Naive thymus-derived CD8-positive, alpha-beta T cell (primary cell): ENCODE measurements at regions not wholly inside any gene's neighbourhood (a gene's known extent, or its start where the extent isn't known, plus 50 kb on each side); places are given as distances from the start of the nearest gene placed in this dataset.

Experiments
- ATAC-seq, 2 donors: fragments of 150-1000 bp; cut with Tn5 transposase in 1 of 2; sonication (Bioruptor Pico), chemical (Tn5 transposase) in 1 of 2; 1 replicate in 1 of 2; 2 replicates in 1 of 2; pipeline ENCODE4 v1.10.0; 2021; ENCODE audit warnings: mild to moderate bottlenecking in 2 of 2, moderate library complexity in 2 of 2
- POLR2A ChIA-PET: fragments of 350-600 bp; sonication (Branson Sonifier 250); formaldehyde crosslinking; loops from one replicate; lab custom pipeline; 2021; ENCODE audit warnings: antibody characterized with exemption; lab: Charles Lee
- DNase-seq, 10 donors: peaks; one replicate each; pipeline versions ENCODE4 v3.0.0 to v3.0.0-alpha.2; 2020 to 2022
- H3K27ac Mint-ChIP-seq, 10 donors: one replicate each; pipeline ENCODE4 v1.8.0; 2020 to 2022; ENCODE audit warnings: mild to moderate bottlenecking in 10 of 10, mixed read lengths in 10 of 10, moderate library complexity in 4 of 10, inconsistent platforms in 1 of 10
- H3K27me3 Mint-ChIP-seq, 5 donors: one replicate each; pipeline ENCODE4 v1.8.0; 2021 to 2022; ENCODE audit warnings: mixed read lengths in 5 of 5
- H3K36me3 Mint-ChIP-seq, 3 donors: one replicate each; pipeline ENCODE4 v1.8.0; 2020 to 2022; ENCODE audit warnings: mixed read lengths in 3 of 3, mild to moderate bottlenecking in 2 of 3, inconsistent platforms in 1 of 3
- H3K4me1 Mint-ChIP-seq, 4 donors: one replicate each; pipeline ENCODE4 v1.8.0; 2021 to 2022; ENCODE audit warnings: mixed read lengths in 4 of 4
- H3K4me3 Mint-ChIP-seq, 10 donors: one replicate each; pipeline ENCODE4 v1.8.0; 2020 to 2022; ENCODE audit warnings: mild to moderate bottlenecking in 10 of 10, mixed read lengths in 10 of 10, moderate library complexity in 6 of 10, inconsistent platforms in 1 of 10
- H3K9me3 Mint-ChIP-seq, 9 donors: one replicate each; pipeline ENCODE4 v1.8.0; 2020 to 2022; ENCODE audit warnings: mixed read lengths in 9 of 9, mild to moderate bottlenecking in 3 of 9, inconsistent platforms in 1 of 9, moderate library complexity in 1 of 9

DNA sequence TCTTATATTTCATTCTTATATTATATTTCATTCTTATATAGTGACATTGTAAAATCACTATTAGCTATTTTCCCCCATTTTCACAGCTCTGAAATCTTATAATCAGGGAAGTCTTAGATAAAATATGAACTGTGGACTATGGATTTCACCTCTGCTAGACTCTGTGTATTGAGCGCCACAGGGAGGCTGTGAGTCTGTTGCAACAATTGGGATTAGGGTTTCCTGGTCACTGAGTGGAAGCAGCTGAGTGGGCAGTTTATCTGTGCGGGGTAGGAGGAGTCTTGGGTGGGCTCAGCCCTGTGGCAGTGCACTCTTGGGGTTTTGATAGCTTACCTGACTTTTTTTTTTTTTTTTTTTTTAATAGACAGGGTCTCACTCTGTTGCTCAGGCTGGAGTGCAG lies 249.5 kb downstream of the PTTG2 start:
- no peak for ATAC-seq
- Mint-ChIP-seq H3K27ac (no peak overlapping the region), H3K9me3 (peaks cover 0 to 7% (median 0%) of the 10 kb centered on the region in 9 donors)

GRCh38 chr4:38210396-38211114 lies 250.4 kb downstream of the PTTG2 start:
- peaks cover 0 to 11% (median 1%) of the 10 kb centered on the region in 9 donors for H3K9me3 Mint-ChIP-seq
- H3K4me3 Mint-ChIP-seq = no peak overlapping the region
- ATAC-seq (no peak), DNase-seq (no peak)
- H3K27me3 Mint-ChIP-seq = no peaks in the 10 kb centered on the region
- POLR2A ChIA-PET = no interaction called here
- H3K27ac Mint-ChIP-seq = no peak overlapping the region
- H3K36me3 Mint-ChIP-seq = peaks cover 0 to 10% (median 5%) of the 10 kb centered on the region in 3 donors
- H3K4me1 Mint-ChIP-seq = peaks cover 0 to 2% (median 0%) of the 10 kb centered on the region in 4 donors

More for the DNA sequence above, 249.5 kb downstream of the PTTG2 start:
- no peak overlapping the region for H3K4me3 Mint-ChIP-seq
- H3K4me1 Mint-ChIP-seq = peaks cover 0 to 2% (median 0%) of the 10 kb centered on the region in 4 donors
- H3K36me3 Mint-ChIP-seq = peaks cover 0 to 2% (median 0%) of the 10 kb centered on the region in 3 donors
- no peaks in the 10 kb centered on the region for H3K27me3 Mint-ChIP-seq
- DNase-seq = no peak
- POLR2A ChIA-PET = no interaction called here

DNA sequence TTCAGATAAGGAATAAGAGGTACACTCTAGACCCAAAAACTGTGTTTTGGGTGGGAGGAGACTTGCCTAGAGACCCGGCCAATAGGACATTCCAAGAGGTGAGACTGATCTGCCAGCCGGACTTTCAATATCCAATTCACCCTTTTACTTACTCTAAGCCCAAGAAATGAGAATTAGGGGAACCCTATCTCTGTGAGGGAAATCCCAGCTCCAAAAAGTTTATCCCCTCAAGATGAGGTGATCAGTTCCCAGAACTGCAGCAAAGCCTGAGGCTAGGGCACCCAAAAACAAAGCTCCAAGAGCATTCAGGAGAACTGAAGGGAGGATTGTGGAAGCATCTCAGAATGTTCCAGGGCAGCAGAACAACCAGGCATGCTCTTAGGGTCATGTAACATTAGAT lies 251.7 kb downstream of the PTTG2 start:
- Mint-ChIP-seq H3K36me3 (peaks cover 0 to 10% (median 5%) of the 10 kb centered on the region in 3 donors), H3K27me3 (no peaks in the 10 kb centered on the region), H3K4me3 (no peak overlapping the region), H3K4me1 (peaks cover 0 to 2% (median 0%) of the 10 kb centered on the region in 4 donors), H3K9me3 (peaks cover 0 to 11% (median 1%) of the 10 kb centered on the region in 9 donors), H3K27ac (no peak overlapping the region)
- ATAC-seq (no peak), DNase-seq (no peak)
- POLR2A ChIA-PET = no interaction called here

DNA sequence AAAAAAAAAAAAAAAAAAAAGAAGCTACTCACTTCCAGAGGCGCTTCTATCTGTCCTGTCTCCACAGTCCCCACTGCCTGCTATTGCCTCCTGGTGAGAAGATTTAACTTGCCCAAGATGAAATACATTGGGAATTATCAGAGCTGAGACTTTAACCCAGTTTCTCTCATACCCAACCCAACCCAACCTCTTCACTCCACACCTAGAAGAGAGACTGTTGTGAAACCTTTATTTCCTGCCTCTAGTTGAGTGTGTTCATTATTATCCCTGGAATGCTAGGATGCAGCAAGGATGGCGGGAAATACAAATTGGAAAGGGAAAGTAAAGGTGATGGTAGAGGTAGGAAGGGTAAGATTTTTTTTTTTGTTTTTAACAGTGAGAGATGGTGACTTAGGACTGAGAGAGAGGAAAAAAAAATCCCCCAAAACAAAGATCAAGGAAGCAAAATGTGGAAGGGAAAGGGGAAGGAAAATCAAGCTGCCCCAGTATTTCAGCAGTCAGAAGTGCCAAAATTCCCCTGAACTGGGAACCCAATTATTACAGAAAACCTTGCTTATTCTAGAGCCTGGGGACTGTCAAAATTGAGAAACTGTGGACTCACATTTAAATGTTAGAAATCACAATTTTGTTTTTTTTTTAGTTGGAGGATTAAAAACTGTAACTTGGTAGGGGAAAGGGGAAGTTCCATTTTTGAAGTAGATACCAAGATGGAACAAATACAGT lies 253.0 kb downstream of the PTTG2 start:
- Mint-ChIP-seq H3K27me3 (no peaks in the 10 kb centered on the region), H3K4me1 (peaks cover 0 to 2% (median 0%) of the 10 kb centered on the region in 4 donors), H3K9me3 (peaks cover 0 to 11% (median 0%) of the 10 kb centered on the region in 9 donors), H3K36me3 (peaks cover 0 to 10% (median 5%) of the 10 kb centered on the region in 3 donors), H3K4me3 (no peak overlapping the region), H3K27ac (no peak overlapping the region)
- no peak for ATAC-seq
- DNase-seq = no peak
- POLR2A ChIA-PET = no interaction called here

DNA sequence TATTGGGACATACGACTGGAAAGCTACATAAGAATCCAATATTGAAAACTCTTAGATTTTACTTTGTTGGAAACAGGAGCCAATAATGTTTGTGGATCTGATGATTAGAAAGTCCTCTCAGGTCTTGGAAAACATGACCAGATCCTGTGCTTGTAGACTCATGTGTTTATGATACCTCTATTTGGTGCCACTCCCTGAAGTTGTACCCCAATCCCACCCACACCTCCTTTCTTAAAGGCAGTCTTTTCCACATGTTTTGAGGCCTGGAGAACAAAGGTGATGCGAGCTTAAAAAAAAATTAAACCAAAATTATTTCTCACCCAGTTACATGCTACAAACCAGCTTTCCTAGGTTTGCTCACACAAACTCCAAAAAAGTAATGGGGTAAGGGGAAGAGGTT lies 262.7 kb downstream of the PTTG2 start:
- POLR2A ChIA-PET = no interaction called here
- ATAC-seq (no peak), DNase-seq (no peak)
- H3K27ac Mint-ChIP-seq = no peak overlapping the region
- H3K4me1 Mint-ChIP-seq = peaks cover 0 to 3% (median 0%) of the 10 kb centered on the region in 4 donors
- H3K9me3 Mint-ChIP-seq = no peaks in the 10 kb centered on the region
- H3K36me3 Mint-ChIP-seq = peaks cover 0 to 4% (median 0%) of the 10 kb centered on the region in 3 donors
- peaks cover 0 to 3% (median 0%) of the 10 kb centered on the region in 5 donors for H3K27me3 Mint-ChIP-seq
- no peak overlapping the region for H3K4me3 Mint-ChIP-seq

GRCh38 chr4:38223306-38223705 lies 263.1 kb downstream of the PTTG2 start:
- H3K36me3 Mint-ChIP-seq = peaks cover 0 to 4% (median 0%) of the 10 kb centered on the region in 3 donors
- no peak for DNase-seq
- peaks cover 0 to 3% (median 0%) of the 10 kb centered on the region in 5 donors for H3K27me3 Mint-ChIP-seq
- ATAC-seq = no peak
- no peak overlapping the region for H3K4me3 Mint-ChIP-seq
- POLR2A ChIA-PET = interaction anchor here (0.5 kb wide), 1 partner anchor 185 kb away, joined by 3 read pairs; no protein-coding TSS in a partner anchor
- no peaks in the 10 kb centered on the region for H3K9me3 Mint-ChIP-seq
- H3K4me1 Mint-ChIP-seq = peaks cover 0 to 3% (median 0%) of the 10 kb centered on the region in 4 donors
- H3K27ac Mint-ChIP-seq = no peak overlapping the region

GRCh38 chr4:38223782-38224236 lies 263.6 kb downstream of the PTTG2 start:
- DNase-seq (no peak), ATAC-seq (no peak)
- H3K27ac Mint-ChIP-seq = no peak overlapping the region
- no peak overlapping the region for H3K4me3 Mint-ChIP-seq
- POLR2A ChIA-PET = interaction anchor here (0.5 kb wide), 1 partner anchor 185 kb away, joined by 3 read pairs; no protein-coding TSS in a partner anchor
- peaks cover 0 to 3% (median 0%) of the 10 kb centered on the region in 4 donors for H3K4me1 Mint-ChIP-seq
- no peaks in the 10 kb centered on the region for H3K9me3 Mint-ChIP-seq
- H3K27me3 Mint-ChIP-seq = peaks cover 0 to 3% (median 0%) of the 10 kb centered on the region in 5 donors
- peaks cover 0 to 4% (median 0%) of the 10 kb centered on the region in 3 donors for H3K36me3 Mint-ChIP-seq

- ATAC-seq (no peak), DNase-seq (no peak)
- POLR2A ChIA-PET = no interaction called here
- Mint-ChIP-seq H3K4me3 (no peak overlapping the region), H3K9me3 (no peaks in the 10 kb centered on the region), H3K4me1 (peaks cover 0 to 3% (median 0%) of the 10 kb centered on the region in 4 donors), H3K27me3 (peaks cover 0 to 3% (median 0%) of the 10 kb centered on the region in 5 donors), H3K27ac (no peak overlapping the region), H3K36me3 (peaks cover 0 to 4% (median 0%) of the 10 kb centered on the region in 3 donors)
These were observed 264.7 kb downstream of the PTTG2 start for GRCh38 chr4:38224850-38225249.

DNA sequence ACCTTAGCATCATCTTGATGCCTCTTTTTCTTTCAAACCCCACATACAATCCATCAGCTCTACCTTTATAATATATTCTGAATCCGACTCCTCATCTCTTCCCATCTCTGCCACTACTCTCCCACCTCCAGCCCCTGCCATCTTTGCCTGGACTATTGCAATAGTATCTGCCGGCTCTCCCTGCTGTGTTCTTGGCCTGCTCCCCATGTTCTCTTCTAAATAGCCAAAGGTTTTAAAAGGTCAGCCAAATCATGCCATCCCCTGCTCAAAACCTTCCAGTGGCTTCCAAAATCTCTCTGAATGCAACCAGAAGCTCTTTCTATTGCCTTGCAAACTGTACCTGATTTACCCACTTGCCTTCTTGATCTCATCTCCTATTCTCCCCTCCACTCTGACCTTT lies 266.0 kb downstream of the PTTG2 start:
- H3K9me3 Mint-ChIP-seq = no peaks in the 10 kb centered on the region
- no peak for DNase-seq
- POLR2A ChIA-PET = no interaction called here
- no peak overlapping the region for H3K4me3 Mint-ChIP-seq
- no peak for ATAC-seq
- H3K27me3 Mint-ChIP-seq = peaks cover 0 to 3% (median 0%) of the 10 kb centered on the region in 5 donors
- no peak overlapping the region for H3K27ac Mint-ChIP-seq
- H3K4me1 Mint-ChIP-seq = peaks cover 0 to 3% (median 0%) of the 10 kb centered on the region in 4 donors
- H3K36me3 Mint-ChIP-seq = peaks cover 0 to 4% (median 0%) of the 10 kb centered on the region in 3 donors

DNA sequence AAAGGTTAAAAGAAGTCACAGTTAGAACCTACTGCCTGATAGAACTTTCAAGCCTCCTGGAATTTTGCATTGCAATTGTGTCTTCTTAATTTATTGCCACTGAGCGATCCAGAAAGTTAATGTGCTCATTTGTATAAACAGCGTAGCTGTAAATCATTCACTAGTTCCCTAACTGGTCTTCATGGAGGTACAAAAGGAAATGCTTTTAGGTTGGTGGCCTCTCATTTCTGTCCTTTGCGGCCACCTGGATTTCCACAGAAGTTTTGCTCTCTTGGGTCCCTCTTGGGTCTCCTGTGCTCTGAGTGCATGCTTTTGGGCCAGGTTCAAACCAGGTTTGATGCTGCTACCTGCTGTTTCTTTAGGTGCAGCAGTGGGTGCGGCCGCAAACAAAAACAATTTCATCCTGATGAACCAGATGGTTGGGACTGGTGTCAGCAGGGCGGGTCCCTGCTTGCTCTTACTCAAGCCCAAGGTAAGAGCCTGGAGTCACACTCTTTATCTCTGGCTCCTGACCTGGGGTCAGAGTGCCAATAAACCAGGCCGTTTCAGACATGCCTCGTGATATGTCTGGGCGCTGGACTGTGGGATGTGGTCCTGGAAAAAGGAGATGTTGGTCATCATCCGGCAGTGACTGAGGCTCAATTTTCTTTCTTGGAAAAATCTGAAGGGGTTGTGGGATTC lies 270.1 kb downstream of the PTTG2 start:
- no peak for DNase-seq
- ATAC-seq = no peak
- Mint-ChIP-seq H3K27ac (no peak overlapping the region), H3K4me3 (no peak overlapping the region), H3K27me3 (no peaks in the 10 kb centered on the region), H3K4me1 (no peaks in the 10 kb centered on the region), H3K9me3 (no peaks in the 10 kb centered on the region), H3K36me3 (no peaks in the 10 kb centered on the region)
- POLR2A ChIA-PET = no interaction called here

- Mint-ChIP-seq H3K4me3 (no peak overlapping the region), H3K27ac (no peak overlapping the region), H3K27me3 (no peaks in the 10 kb centered on the region), H3K36me3 (no peaks in the 10 kb centered on the region), H3K4me1 (no peaks in the 10 kb centered on the region), H3K9me3 (no peaks in the 10 kb centered on the region)
- DNase-seq = no peak
- no peak for ATAC-seq
- POLR2A ChIA-PET = no interaction called here
These were observed 270.8 kb downstream of the PTTG2 start for GRCh38 chr4:38230821-38231563.

- Mint-ChIP-seq H3K27me3 (no peaks in the 10 kb centered on the region), H3K36me3 (no peaks in the 10 kb centered on the region), H3K9me3 (no peaks in the 10 kb centered on the region), H3K27ac (no peak overlapping the region), H3K4me3 (no peak overlapping the region), H3K4me1 (no peaks in the 10 kb centered on the region)
- DNase-seq (no peak), ATAC-seq (no peak)
- POLR2A ChIA-PET = no interaction called here
These were observed 271.4 kb downstream of the PTTG2 start for GRCh38 chr4:38231626-38232025.
